22Rv1 (cell line): ENCODE measurements at regions not wholly inside any gene's neighbourhood (a gene's known extent, or its start where the extent isn't known, plus 50 kb on each side); places are given as distances from the start of the nearest gene placed in this dataset.

Experiments used
- CTCF ChIP-seq: fragments of 450-650 bp; IDR thresholded peaks from 2 replicates; pipeline ENCODE4 v1.5.1; 2017; ENCODE audit warnings: mild to moderate bottlenecking
- ZFX ChIP-seq: fragments of 450-650 bp; IDR thresholded peaks from 2 replicates; pipeline ENCODE4 v1.6.1; 2017; ENCODE audit warnings: antibody characterized with exemption, borderline replicate concordance

GRCh38 chr1:17991996-17992395 lies 115.6 kb upstream of the IGSF21 start:
- TF ChIP-seq CTCF = no peak
- no peak for TF ChIP-seq ZFX
